ENCODE measurements at regions not wholly inside any gene's neighbourhood (a gene's known extent, or its start where the extent isn't known, plus 50 kb on each side); places are given as distances from the start of the nearest gene placed in this dataset.
"Not testable (repeated sequence)": the region's sequence is repeated elsewhere in the genome, so short reads cannot be mapped to it uniquely, and the experiment has no call there.

DNA sequence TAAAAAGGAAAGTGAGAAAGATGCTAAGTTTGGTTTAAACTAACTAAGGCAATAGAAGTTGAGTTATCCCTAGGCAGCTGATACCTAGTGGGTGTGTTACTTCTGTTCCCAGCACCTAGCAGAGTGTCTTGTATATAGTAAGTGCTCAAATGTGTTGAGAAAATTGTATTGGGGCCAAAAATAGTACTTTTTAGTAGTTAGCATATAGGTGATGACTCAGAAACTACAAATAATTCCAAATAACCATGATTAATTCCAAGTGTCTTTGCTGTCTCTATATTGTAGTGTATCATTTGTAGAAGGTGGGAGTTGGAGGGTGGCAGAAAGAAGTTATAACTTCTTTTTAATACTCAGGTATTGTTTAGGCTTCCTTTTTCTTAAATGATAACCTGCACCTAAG, 362.7 kb downstream of the RND3 start:
- Histone ChIP-seq H3K36me3 (ENCODE audit: control insufficient read depth, insufficient read depth, low read length) (no peaks in the 10 kb centered on the region), H3K4me3 (ENCODE audit: insufficient read depth, low read depth, low read length) (no peak overlapping the region), H3K27ac (ENCODE audit: insufficient read depth, low read depth, low read length, poor library complexity, severe bottlenecking) (no peak overlapping the region), H3K9me3 (ENCODE audit: control insufficient read depth, low read length) (no peaks in the 10 kb centered on the region), H3K4me1 (ENCODE audit: control insufficient read depth, insufficient read depth, low read length) (peaks cover 17% of the 10 kb centered on the region), H3K27me3 (ENCODE audit: control insufficient read depth, insufficient read depth, low read length, poor library complexity, severe bottlenecking) (no peaks in the 10 kb centered on the region)

DNA sequence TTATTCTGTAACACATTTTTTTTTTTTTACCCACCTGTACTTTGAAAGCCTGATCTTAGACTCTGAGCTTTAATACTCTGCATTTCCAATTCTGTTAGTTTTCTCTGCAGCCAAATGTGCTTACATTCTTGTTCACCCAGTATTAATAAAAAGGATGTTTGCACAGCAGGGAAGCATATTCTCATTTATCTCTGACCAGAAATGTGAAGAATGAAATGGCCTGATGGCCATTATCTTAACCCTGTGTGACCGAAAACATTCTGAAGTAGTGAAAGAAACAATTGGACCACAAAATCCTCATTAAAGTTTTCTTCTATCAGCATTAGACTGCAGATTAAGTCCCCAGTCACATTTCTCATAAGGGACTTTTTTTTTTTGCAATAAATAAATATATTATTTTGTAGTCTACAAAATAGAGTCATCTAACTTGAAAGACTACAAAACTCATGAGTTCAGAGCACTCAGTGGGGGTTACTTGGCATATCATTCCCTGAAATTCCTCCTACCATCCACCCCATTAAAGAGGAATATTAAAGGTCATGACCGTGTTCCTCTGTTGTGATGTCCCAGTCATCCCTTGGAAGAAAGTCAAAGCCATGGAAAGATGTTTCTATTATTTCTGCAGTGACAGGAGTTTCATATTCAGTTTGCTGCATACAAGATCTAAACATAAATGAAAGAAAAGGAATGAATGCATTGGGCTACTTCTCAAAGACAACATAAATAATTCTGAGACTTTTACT, 364.4 kb downstream of the RND3 start:
- H3K36me3 ChIP-seq (ENCODE audit: control insufficient read depth, insufficient read depth, low read length) = no peaks in the 10 kb centered on the region
- 95% methylated on average over 2 of the region's 2 CpGs for WGBS, 2 experiments
- peaks cover 20% of the 10 kb centered on the region for H3K4me1 ChIP-seq (ENCODE audit: control insufficient read depth, insufficient read depth, low read length)
- H3K9me3 ChIP-seq (ENCODE audit: control insufficient read depth, low read length) = no peaks in the 10 kb centered on the region
- H3K4me3 ChIP-seq (ENCODE audit: insufficient read depth, low read depth, low read length) = no peak overlapping the region
- no peaks in the 10 kb centered on the region for H3K27me3 ChIP-seq (ENCODE audit: control insufficient read depth, insufficient read depth, low read length, poor library complexity, severe bottlenecking)
- no peak overlapping the region for H3K27ac ChIP-seq (ENCODE audit: insufficient read depth, low read depth, low read length, poor library complexity, severe bottlenecking)

GRCh38 chr2:150122156-150122555, 365.3 kb downstream of the RND3 start:
- 95% methylated on average over 3 of the region's 3 CpGs for WGBS, 2 experiments

DNA sequence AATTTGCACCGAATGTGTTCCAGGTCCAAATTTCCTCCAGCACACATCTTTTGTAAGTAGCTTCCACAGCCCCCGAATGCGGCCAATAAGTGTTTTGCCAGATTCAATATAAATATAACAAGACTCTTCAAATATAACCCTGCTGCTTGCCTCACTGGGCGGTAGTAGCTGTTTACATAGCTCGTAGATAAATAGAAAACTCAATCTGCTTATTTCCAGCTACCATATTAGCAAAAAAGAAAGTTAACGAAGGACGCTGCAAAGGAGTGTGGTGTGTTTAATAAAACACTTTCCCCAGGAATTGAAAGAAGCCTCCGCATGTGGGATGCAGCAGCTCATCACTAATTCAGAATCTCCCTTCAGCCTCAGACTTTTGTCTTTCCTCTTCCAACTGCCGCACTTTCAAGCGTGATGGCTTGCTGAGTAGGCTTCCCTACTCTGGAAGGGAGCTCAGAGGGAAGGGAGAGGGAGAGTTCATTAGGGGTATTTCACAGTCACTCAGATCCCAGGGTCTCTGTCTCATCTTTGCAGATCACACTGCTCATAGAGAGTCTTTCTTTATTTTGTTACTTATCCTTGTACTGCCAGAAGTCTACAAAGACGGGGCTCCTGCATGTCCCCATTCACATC, 367.0 kb downstream of the RND3 start:
- peak overlapping the region; percentile 58 for H3K27ac ChIP-seq (ENCODE audit: insufficient read depth, low read depth, low read length, poor library complexity, severe bottlenecking)
- no peaks in the 10 kb centered on the region for H3K27me3 ChIP-seq (ENCODE audit: control insufficient read depth, insufficient read depth, low read length, poor library complexity, severe bottlenecking)
- H3K4me3 ChIP-seq (ENCODE audit: insufficient read depth, low read depth, low read length) = no peak overlapping the region
- WGBS, 2 experiments = 28 to 51% methylated on average over 5 to 10 of the region's 11 CpGs
- H3K9me3 ChIP-seq (ENCODE audit: control insufficient read depth, low read length) = no peaks in the 10 kb centered on the region
- no peaks in the 10 kb centered on the region for H3K36me3 ChIP-seq (ENCODE audit: control insufficient read depth, insufficient read depth, low read length)
- peaks cover 20% of the 10 kb centered on the region for H3K4me1 ChIP-seq (ENCODE audit: control insufficient read depth, insufficient read depth, low read length)

More at GRCh38 chr2:150122156-150122555, 365.3 kb downstream of the RND3 start:
- H3K4me3 ChIP-seq (ENCODE audit: insufficient read depth, low read depth, low read length) = no peak overlapping the region
- H3K4me1 ChIP-seq (ENCODE audit: control insufficient read depth, insufficient read depth, low read length) = peaks cover 20% of the 10 kb centered on the region
- no peaks in the 10 kb centered on the region for H3K27me3 ChIP-seq (ENCODE audit: control insufficient read depth, insufficient read depth, low read length, poor library complexity, severe bottlenecking)
- no peaks in the 10 kb centered on the region for H3K9me3 ChIP-seq (ENCODE audit: control insufficient read depth, low read length)
- H3K36me3 ChIP-seq (ENCODE audit: control insufficient read depth, insufficient read depth, low read length) = no peaks in the 10 kb centered on the region
- no peak overlapping the region for H3K27ac ChIP-seq (ENCODE audit: insufficient read depth, low read depth, low read length, poor library complexity, severe bottlenecking)

DNA sequence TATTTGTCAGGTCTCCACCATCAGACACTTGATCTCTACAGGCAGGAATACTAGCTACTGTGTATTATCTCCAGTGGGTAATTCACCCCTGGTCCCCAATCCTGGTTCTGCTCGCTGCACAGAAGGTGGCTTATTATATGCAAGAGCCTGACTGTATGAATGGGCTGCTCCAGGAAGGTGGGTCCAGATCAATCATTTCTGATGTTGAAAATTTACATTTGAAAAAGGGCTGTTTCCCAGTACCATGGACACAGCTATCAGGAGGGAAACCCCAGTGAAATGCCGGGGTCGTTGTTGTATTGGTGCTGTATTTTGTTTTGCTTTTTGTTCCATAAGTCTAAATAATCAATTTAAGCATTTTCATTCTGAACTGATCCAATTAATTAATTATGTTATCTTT, 367.6 kb downstream of the RND3 start:
- no peak overlapping the region for H3K4me3 ChIP-seq (ENCODE audit: insufficient read depth, low read depth, low read length)

GRCh38 chr2:150114089-150114488, 373.4 kb downstream of the RND3 start:
- H3K9me3 ChIP-seq (ENCODE audit: control insufficient read depth, low read length); H3K27ac ChIP-seq (ENCODE audit: insufficient read depth, low read depth, low read length, poor library complexity, severe bottlenecking); H3K27me3 ChIP-seq (ENCODE audit: control insufficient read depth, insufficient read depth, low read length, poor library complexity, severe bottlenecking); H3K4me1 ChIP-seq (ENCODE audit: control insufficient read depth, insufficient read depth, low read length); H3K36me3 ChIP-seq (ENCODE audit: control insufficient read depth, insufficient read depth, low read length); H3K4me3 ChIP-seq (ENCODE audit: insufficient read depth, low read depth, low read length): not testable (repeated sequence)
- 62 to 76% methylated on average over 8 of the region's 8 CpGs for WGBS, 2 experiments

More for the DNA sequence above, 367.6 kb downstream of the RND3 start:
- WGBS, 2 experiments = 40 to 42% methylated on average over 1 of the region's 3 CpGs
- H3K9me3 ChIP-seq (ENCODE audit: control insufficient read depth, low read length) = no peaks in the 10 kb centered on the region
- H3K27me3 ChIP-seq (ENCODE audit: control insufficient read depth, insufficient read depth, low read length, poor library complexity, severe bottlenecking) = no peaks in the 10 kb centered on the region
- H3K36me3 ChIP-seq (ENCODE audit: control insufficient read depth, insufficient read depth, low read length) = no peaks in the 10 kb centered on the region
- H3K4me1 ChIP-seq (ENCODE audit: control insufficient read depth, insufficient read depth, low read length) = peaks cover 20% of the 10 kb centered on the region
- H3K27ac ChIP-seq (ENCODE audit: insufficient read depth, low read depth, low read length, poor library complexity, severe bottlenecking) = no peak overlapping the region

GRCh38 chr2:150110548-150110947, 376.9 kb downstream of the RND3 start:
- Histone ChIP-seq H3K27me3 (ENCODE audit: control insufficient read depth, insufficient read depth, low read length, poor library complexity, severe bottlenecking) (no peaks in the 10 kb centered on the region), H3K9me3 (ENCODE audit: control insufficient read depth, low read length) (no peaks in the 10 kb centered on the region)
- WGBS, 2 experiments = 93 to 96% methylated on average over 2 of the region's 2 CpGs

DNA sequence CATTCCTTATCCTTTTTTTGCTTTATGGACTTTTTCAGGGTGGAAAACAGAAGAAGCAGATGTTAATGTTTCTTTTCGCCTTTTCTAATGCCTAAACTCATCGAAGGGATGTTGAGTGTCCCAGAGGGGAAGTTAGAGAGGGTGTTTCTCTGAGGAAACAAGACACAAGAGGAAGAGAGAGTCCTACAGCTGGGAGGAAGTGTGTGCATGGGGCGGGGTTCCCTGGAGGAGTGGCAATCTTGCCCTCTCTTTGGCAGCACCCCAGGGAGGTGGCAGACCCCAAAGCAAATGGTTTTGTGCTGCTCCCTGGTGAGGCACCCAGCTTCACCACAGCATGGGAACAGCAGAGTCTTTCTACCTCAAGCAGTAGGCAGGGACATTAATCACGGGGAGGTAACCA, 377.6 kb downstream of the RND3 start:
- no peak overlapping the region for H3K4me3 ChIP-seq (ENCODE audit: insufficient read depth, low read depth, low read length)
- H3K27me3 ChIP-seq (ENCODE audit: control insufficient read depth, insufficient read depth, low read length, poor library complexity, severe bottlenecking) = no peaks in the 10 kb centered on the region
- H3K36me3 ChIP-seq (ENCODE audit: control insufficient read depth, insufficient read depth, low read length) = no peaks in the 10 kb centered on the region
- H3K4me1 ChIP-seq (ENCODE audit: control insufficient read depth, insufficient read depth, low read length) = peaks cover 4% of the 10 kb centered on the region
- H3K27ac ChIP-seq (ENCODE audit: insufficient read depth, low read depth, low read length, poor library complexity, severe bottlenecking) = no peak overlapping the region
- 92 to 93% methylated on average over 4 of the region's 4 CpGs for WGBS, 2 experiments
- no peaks in the 10 kb centered on the region for H3K9me3 ChIP-seq (ENCODE audit: control insufficient read depth, low read length)

More at GRCh38 chr2:150110548-150110947, 376.9 kb downstream of the RND3 start:
- Histone ChIP-seq H3K27ac (ENCODE audit: insufficient read depth, low read depth, low read length, poor library complexity, severe bottlenecking) (no peak overlapping the region), H3K36me3 (ENCODE audit: control insufficient read depth, insufficient read depth, low read length) (no peaks in the 10 kb centered on the region), H3K4me1 (ENCODE audit: control insufficient read depth, insufficient read depth, low read length) (peaks cover 4% of the 10 kb centered on the region), H3K4me3 (ENCODE audit: insufficient read depth, low read depth, low read length) (no peak overlapping the region)

- Histone ChIP-seq H3K4me1 (ENCODE audit: control insufficient read depth, insufficient read depth, low read length) (no peaks in the 10 kb centered on the region), H3K36me3 (ENCODE audit: control insufficient read depth, insufficient read depth, low read length) (no peaks in the 10 kb centered on the region), H3K9me3 (ENCODE audit: control insufficient read depth, low read length) (no peaks in the 10 kb centered on the region), H3K27me3 (ENCODE audit: control insufficient read depth, insufficient read depth, low read length, poor library complexity, severe bottlenecking) (no peaks in the 10 kb centered on the region), H3K27ac (ENCODE audit: insufficient read depth, low read depth, low read length, poor library complexity, severe bottlenecking) (no peak overlapping the region), H3K4me3 (ENCODE audit: insufficient read depth, low read depth, low read length) (no peak overlapping the region)
- WGBS, 2 experiments = 90 to 95% methylated on average over 3 of the region's 3 CpGs
These were observed 378.4 kb downstream of the RND3 start for GRCh38 chr2:150109028-150109427.

GRCh38 chr2:150107816-150108215, 379.7 kb downstream of the RND3 start:
- no peaks in the 10 kb centered on the region for H3K36me3 ChIP-seq (ENCODE audit: control insufficient read depth, insufficient read depth, low read length)
- H3K27ac ChIP-seq (ENCODE audit: insufficient read depth, low read depth, low read length, poor library complexity, severe bottlenecking) = no peak overlapping the region
- no peaks in the 10 kb centered on the region for H3K4me1 ChIP-seq (ENCODE audit: control insufficient read depth, insufficient read depth, low read length)
- WGBS, 2 experiments = no CpG with 5 or more reads among the region's 2 CpGs
- no peak overlapping the region for H3K4me3 ChIP-seq (ENCODE audit: insufficient read depth, low read depth, low read length)
- H3K9me3 ChIP-seq (ENCODE audit: control insufficient read depth, low read length) = no peaks in the 10 kb centered on the region
- no peaks in the 10 kb centered on the region for H3K27me3 ChIP-seq (ENCODE audit: control insufficient read depth, insufficient read depth, low read length, poor library complexity, severe bottlenecking)

Data from ectodermal cell (in vitro differentiated cells).